DND-41 (cell line): ENCODE measurements at regions not wholly inside any gene's neighbourhood (a gene's known extent, or its start where the extent isn't known, plus 50 kb on each side); places are given as distances from the start of the nearest gene placed in this dataset.

ENCODE experiments used
- CTCF ChIP-seq: IDR thresholded peaks from 2 replicates; pipeline ENCODE4 v1.5.1; 2012; ENCODE audit warnings: borderline replicate concordance, low read length, moderate library complexity, mild to moderate bottlenecking; ENCODE audit not compliant: poor library complexity, severe bottlenecking; ENCODE audit errors: extremely low read depth
- EZH2 ChIP-seq: IDR thresholded peaks from 3 replicates; pipeline ENCODE4 v1.6.1; 2012; ENCODE audit warnings: borderline replicate concordance, low read depth, mild to moderate bottlenecking, moderate library complexity, low read length, inconsistent platforms; ENCODE audit not compliant: severe bottlenecking

- no peak for TF ChIP-seq CTCF
- TF ChIP-seq EZH2, result no peak
Measured at GRCh38 chr6:145275019-145275418, 460.3 kb downstream of the EPM2A start.
